ENCODE measurements at regions not wholly inside any gene's neighbourhood (a gene's known extent, or its start where the extent isn't known, plus 50 kb on each side); places are given as distances from the start of the nearest gene placed in this dataset.

- H3K4me3 Mint-ChIP-seq: no peak overlapping the region
- POLR2A ChIA-PET: no interaction called here
- H3K27ac Mint-ChIP-seq: no peak overlapping the region
- intact Hi-C loops (cut with micrococcal nuclease): no loop called here
- peaks cover 22% of the 10 kb centered on the region for H3K27me3 Mint-ChIP-seq
- CTCF ChIA-PET: no interaction called here
- no peaks in the 10 kb centered on the region for H3K9me3 Mint-ChIP-seq
- no peaks in the 10 kb centered on the region for H3K36me3 Mint-ChIP-seq
- DNase-seq: no peak
- no peaks in the 10 kb centered on the region for H3K4me1 Mint-ChIP-seq (ENCODE audit: low read depth)
These were observed 362.8 kb downstream of the PMP22 start for GRCh38 chr17:14902297-14902696.

- Mint-ChIP-seq H3K4me1 (ENCODE audit: low read depth) (no peaks in the 10 kb centered on the region), H3K27ac (no peak overlapping the region), H3K9me3 (peaks cover 2% of the 10 kb centered on the region), H3K36me3 (no peaks in the 10 kb centered on the region), H3K4me3 (no peak overlapping the region), H3K27me3 (peaks cover 22% of the 10 kb centered on the region)
- ChIA-PET POLR2A (no interaction called here), CTCF (interaction anchor here (0.7 to 1.0 kb wide), 2 partner anchors 25 to 1305 kb away, joined by 3 to 7 read pairs; no protein-coding TSS in a partner anchor)
- intact Hi-C loops (cut with micrococcal nuclease): no loop called here
- DNase-seq: no peak
These were observed 363.8 kb downstream of the PMP22 start for GRCh38 chr17:14901376-14901775.

- ChIA-PET CTCF (interaction anchor here (0.7 kb wide), 1 partner anchor 270 kb away, joined by 3 read pairs; no protein-coding TSS in a partner anchor), POLR2A (no interaction called here)
- Mint-ChIP-seq H3K27me3 (peaks cover 24% of the 10 kb centered on the region), H3K27ac (no peak overlapping the region), H3K36me3 (peaks cover 6% of the 10 kb centered on the region), H3K4me3 (no peak overlapping the region), H3K4me1 (ENCODE audit: low read depth) (no peaks in the 10 kb centered on the region), H3K9me3 (peaks cover 27% of the 10 kb centered on the region)
- DNase-seq: no peak
- intact Hi-C loops (cut with micrococcal nuclease): no loop called here
These were observed 378.9 kb downstream of the PMP22 start for GRCh38 chr17:14886200-14886739.

- intact Hi-C loops (cut with micrococcal nuclease): no loop called here
- POLR2A ChIA-PET: no interaction called here
- no peak overlapping the region for H3K27ac Mint-ChIP-seq
These were observed 383.0 kb downstream of the PMP22 start for GRCh38 chr17:14882131-14882530.

GRCh38 chr17:14875557-14876412 is 389.3 kb downstream of the PMP22 start:
- intact Hi-C loops (cut with micrococcal nuclease): no loop called here
- Mint-ChIP-seq H3K4me3 (no peak overlapping the region), H3K36me3 (no peaks in the 10 kb centered on the region)

More at GRCh38 chr17:14882131-14882530, 383.0 kb downstream of the PMP22 start:
- CTCF ChIA-PET: no interaction called here
- Mint-ChIP-seq H3K27me3 (peaks cover 18% of the 10 kb centered on the region), H3K36me3 (peaks cover 4% of the 10 kb centered on the region), H3K4me1 (ENCODE audit: low read depth) (no peaks in the 10 kb centered on the region), H3K4me3 (no peak overlapping the region), H3K9me3 (peaks cover 18% of the 10 kb centered on the region)
- DNase-seq: no peak

GRCh38 chr17:14873996-14874395 is 391.1 kb downstream of the PMP22 start:
- no peaks in the 10 kb centered on the region for H3K36me3 Mint-ChIP-seq
- POLR2A ChIA-PET: no interaction called here
- intact Hi-C loops (cut with micrococcal nuclease): no loop called here

More at GRCh38 chr17:14875557-14876412, 389.3 kb downstream of the PMP22 start:
- ChIA-PET CTCF (no interaction called here), POLR2A (no interaction called here)
- Mint-ChIP-seq H3K27ac (no peak overlapping the region), H3K9me3 (no peaks in the 10 kb centered on the region), H3K27me3 (peaks cover 2% of the 10 kb centered on the region), H3K4me1 (ENCODE audit: low read depth) (no peaks in the 10 kb centered on the region)
- no peak for DNase-seq

GRCh38 chr17:14873540-14873939 is 391.6 kb downstream of the PMP22 start:
- Mint-ChIP-seq H3K9me3 (no peaks in the 10 kb centered on the region), H3K36me3 (no peaks in the 10 kb centered on the region), H3K27ac (no peak overlapping the region), H3K27me3 (peaks cover 2% of the 10 kb centered on the region), H3K4me3 (no peak overlapping the region), H3K4me1 (ENCODE audit: low read depth) (no peaks in the 10 kb centered on the region)
- ChIA-PET POLR2A (no interaction called here), CTCF (no interaction called here)
- intact Hi-C loops (cut with micrococcal nuclease): no loop called here
- DNase-seq: no peak

More at GRCh38 chr17:14873996-14874395, 391.1 kb downstream of the PMP22 start:
- H3K4me1 Mint-ChIP-seq (ENCODE audit: low read depth): no peaks in the 10 kb centered on the region
- H3K27me3 Mint-ChIP-seq: peaks cover 2% of the 10 kb centered on the region
- H3K4me3 Mint-ChIP-seq: no peak overlapping the region
- CTCF ChIA-PET: no interaction called here
- H3K9me3 Mint-ChIP-seq: no peaks in the 10 kb centered on the region
- DNase-seq: no peak
- H3K27ac Mint-ChIP-seq: no peak overlapping the region

- no peaks in the 10 kb centered on the region for H3K9me3 Mint-ChIP-seq
- no peak for DNase-seq
- no peaks in the 10 kb centered on the region for H3K36me3 Mint-ChIP-seq
- ChIA-PET POLR2A (no interaction called here), CTCF (no interaction called here)
- H3K27me3 Mint-ChIP-seq: peaks cover 2% of the 10 kb centered on the region
- H3K4me1 Mint-ChIP-seq (ENCODE audit: low read depth): no peaks in the 10 kb centered on the region
- intact Hi-C loops (cut with micrococcal nuclease): no loop called here
- H3K4me3 Mint-ChIP-seq: no peak overlapping the region
- H3K27ac Mint-ChIP-seq: no peak overlapping the region
These were observed 393.2 kb downstream of the PMP22 start for GRCh38 chr17:14871921-14872320.

GRCh38 chr17:14866266-14866665 is 398.9 kb downstream of the PMP22 start:
- no peaks in the 10 kb centered on the region for H3K36me3 Mint-ChIP-seq
- no peak overlapping the region for H3K4me3 Mint-ChIP-seq
- H3K27me3 Mint-ChIP-seq: no peaks in the 10 kb centered on the region
- intact Hi-C loops (cut with micrococcal nuclease): no loop called here
- no peaks in the 10 kb centered on the region for H3K9me3 Mint-ChIP-seq
- no peak overlapping the region for H3K27ac Mint-ChIP-seq
- ChIA-PET CTCF (no interaction called here), POLR2A (no interaction called here)
- no peaks in the 10 kb centered on the region for H3K4me1 Mint-ChIP-seq (ENCODE audit: low read depth)
- DNase-seq: no peak

GRCh38 chr17:14864127-14864526 is 401.0 kb downstream of the PMP22 start:
- no peaks in the 10 kb centered on the region for H3K36me3 Mint-ChIP-seq
- intact Hi-C loops (cut with micrococcal nuclease): no loop called here
- peaks cover 6% of the 10 kb centered on the region for H3K27me3 Mint-ChIP-seq
- ChIA-PET POLR2A (no interaction called here), CTCF (no interaction called here)
- no peak overlapping the region for H3K27ac Mint-ChIP-seq
- no peaks in the 10 kb centered on the region for H3K9me3 Mint-ChIP-seq
- H3K4me3 Mint-ChIP-seq: no peak overlapping the region
- no peak for DNase-seq
- H3K4me1 Mint-ChIP-seq (ENCODE audit: low read depth): no peaks in the 10 kb centered on the region

GRCh38 chr17:14859542-14859941 is 405.6 kb downstream of the PMP22 start:
- peaks cover 8% of the 10 kb centered on the region for H3K27me3 Mint-ChIP-seq
- CTCF ChIA-PET: no interaction called here
- H3K4me1 Mint-ChIP-seq (ENCODE audit: low read depth): no peaks in the 10 kb centered on the region
- POLR2A ChIA-PET: no interaction called here
- intact Hi-C loops (cut with micrococcal nuclease): no loop called here
- H3K27ac Mint-ChIP-seq: no peak overlapping the region
- H3K9me3 Mint-ChIP-seq: no peaks in the 10 kb centered on the region
- DNase-seq: no peak
- H3K4me3 Mint-ChIP-seq: no peak overlapping the region
- no peaks in the 10 kb centered on the region for H3K36me3 Mint-ChIP-seq

GRCh38 chr17:14856176-14856575 is 408.9 kb downstream of the PMP22 start:
- DNase-seq: no peak
- Mint-ChIP-seq H3K27ac (no peak overlapping the region), H3K4me3 (no peak overlapping the region), H3K36me3 (no peaks in the 10 kb centered on the region), H3K4me1 (ENCODE audit: low read depth) (no peaks in the 10 kb centered on the region), H3K9me3 (no peaks in the 10 kb centered on the region), H3K27me3 (peaks cover 8% of the 10 kb centered on the region)
- CTCF ChIA-PET: no interaction called here
- POLR2A ChIA-PET: no interaction called here
- intact Hi-C loops (cut with micrococcal nuclease): no loop called here

GRCh38 chr17:14854691-14855090 is 410.4 kb downstream of the PMP22 start:
- intact Hi-C loops (cut with micrococcal nuclease): no loop called here

More at GRCh38 chr17:14854691-14855090, 410.4 kb downstream of the PMP22 start:
- Mint-ChIP-seq H3K27ac (no peak overlapping the region), H3K36me3 (no peaks in the 10 kb centered on the region), H3K4me3 (no peak overlapping the region), H3K27me3 (peaks cover 6% of the 10 kb centered on the region), H3K9me3 (no peaks in the 10 kb centered on the region), H3K4me1 (ENCODE audit: low read depth) (no peaks in the 10 kb centered on the region)
- DNase-seq: no peak
- ChIA-PET CTCF (no interaction called here), POLR2A (no interaction called here)
